Activated B cell treated with CpG ODN at 0.5 μM for 24 hours (primary cell): ENCODE measurements at regions not wholly inside any gene's neighbourhood (a gene's known extent, or its start where the extent isn't known, plus 50 kb on each side); places are given as distances from the start of the nearest gene placed in this dataset.

Source experiments
- ATAC-seq: fragments of 200-7000 bp; cut with Tn5 transposase; one replicate; pipeline ENCODE4 v1.10.0; 2021; ENCODE audit warnings: low read depth, mild to moderate bottlenecking, moderate library complexity
- CTCF ChIA-PET: fragments of 350-600 bp; sonication (Branson Sonifier 250); formaldehyde crosslinking; loops from one replicate; lab custom pipeline; 2021; ENCODE audit warnings: antibody characterized with exemption; lab: Charles Lee
- POLR2A ChIA-PET: fragments of 350-600 bp; sonication (Branson Sonifier 250); formaldehyde crosslinking; loops from one replicate; lab custom pipeline; 2021; ENCODE audit warnings: antibody characterized with exemption; lab: Charles Lee
- DNase-seq: peaks from one replicate; pipeline ENCODE4 v3.0.0; 2022
- H3K27ac Mint-ChIP-seq: one replicate; pipeline ENCODE4 v1.8.0; 2020; ENCODE audit warnings: mixed read lengths
- H3K27me3 Mint-ChIP-seq: one replicate; pipeline ENCODE4 v1.8.0; 2021; ENCODE audit warnings: mixed read lengths
- H3K36me3 Mint-ChIP-seq: one replicate; pipeline ENCODE4 v1.8.0; 2021; ENCODE audit warnings: low read depth, mixed read lengths
- H3K4me1 Mint-ChIP-seq: one replicate; pipeline ENCODE4 v1.8.0; 2021; ENCODE audit warnings: mixed read lengths
- H3K4me3 Mint-ChIP-seq: one replicate; pipeline ENCODE4 v1.8.0; 2020; ENCODE audit warnings: mild to moderate bottlenecking, mixed read lengths
- H3K9me3 Mint-ChIP-seq: one replicate; pipeline ENCODE4 v1.8.0; 2020; ENCODE audit warnings: mixed read lengths
- CTCF ChIP-seq: fragments of 200-600 bp; IDR thresholded peaks from one replicate; pipeline ENCODE4 v1.8.0; 2022; ENCODE audit warnings: antibody characterized with exemption, mild to moderate bottlenecking
- intact Hi-C: fragments of 100-400 bp; cut with micrococcal nuclease; formaldehyde crosslinking; loops from one replicate; pipeline ENCODE4 v1.15.1; 2024

DNA sequence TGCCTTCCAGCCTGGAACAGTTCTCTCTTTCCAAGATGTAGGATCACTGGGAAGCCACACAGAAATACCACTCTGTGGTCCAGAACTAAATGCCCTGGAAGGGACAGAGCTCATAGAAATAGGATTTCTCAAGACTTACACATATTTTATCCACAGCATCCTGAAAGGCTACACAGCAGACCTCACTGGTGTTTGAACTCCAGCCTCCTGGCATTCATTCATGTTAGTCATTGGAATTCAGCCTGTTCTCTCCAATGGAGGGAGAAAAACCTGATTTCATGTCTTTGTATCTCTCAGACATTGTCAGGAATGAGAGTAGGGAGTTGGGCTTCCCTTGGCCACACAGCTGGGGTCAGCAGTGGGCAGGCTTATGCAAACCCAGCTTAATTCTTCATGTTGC lies 121.1 kb upstream of the PPP2R3A start:
- ChIA-PET CTCF (no interaction called here), POLR2A (no interaction called here)
- Mint-ChIP-seq H3K27me3 (no peaks in the 10 kb centered on the region), H3K4me3 (no peak overlapping the region), H3K27ac (no peak overlapping the region), H3K36me3 (no peaks in the 10 kb centered on the region), H3K4me1 (no peaks in the 10 kb centered on the region), H3K9me3 (no peaks in the 10 kb centered on the region)
- ATAC-seq (no peak), DNase-seq (no peak)
- no peak for TF ChIP-seq CTCF
- intact Hi-C loops = no loop called here

DNA sequence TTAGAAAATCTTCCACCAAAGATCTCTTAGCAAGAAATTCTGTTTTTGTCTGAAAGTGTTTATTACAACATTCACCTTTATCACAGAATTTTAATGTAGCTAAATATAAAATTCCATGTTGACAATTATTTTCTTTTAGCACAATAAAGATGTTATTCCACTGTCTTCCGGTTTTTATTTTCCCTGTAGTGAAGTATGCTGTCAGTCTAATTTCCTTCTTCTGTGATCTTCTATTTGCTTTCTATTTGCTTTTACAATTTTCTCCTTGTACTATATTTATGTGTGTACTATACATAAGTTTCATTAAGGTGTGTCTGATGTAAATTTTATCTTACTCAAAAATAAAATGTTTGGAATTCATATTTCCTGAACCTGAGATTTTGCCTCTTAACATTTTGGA lies 117.5 kb upstream of the PPP2R3A start:
- Mint-ChIP-seq H3K27me3 (no peaks in the 10 kb centered on the region), H3K4me1 (no peaks in the 10 kb centered on the region), H3K9me3 (no peaks in the 10 kb centered on the region), H3K4me3 (no peak overlapping the region), H3K36me3 (no peaks in the 10 kb centered on the region), H3K27ac (no peak overlapping the region)
- intact Hi-C loops = no loop called here
- no peak for ATAC-seq
- no peak for TF ChIP-seq CTCF
- no peak for DNase-seq
- ChIA-PET CTCF (no interaction called here), POLR2A (no interaction called here)

DNA sequence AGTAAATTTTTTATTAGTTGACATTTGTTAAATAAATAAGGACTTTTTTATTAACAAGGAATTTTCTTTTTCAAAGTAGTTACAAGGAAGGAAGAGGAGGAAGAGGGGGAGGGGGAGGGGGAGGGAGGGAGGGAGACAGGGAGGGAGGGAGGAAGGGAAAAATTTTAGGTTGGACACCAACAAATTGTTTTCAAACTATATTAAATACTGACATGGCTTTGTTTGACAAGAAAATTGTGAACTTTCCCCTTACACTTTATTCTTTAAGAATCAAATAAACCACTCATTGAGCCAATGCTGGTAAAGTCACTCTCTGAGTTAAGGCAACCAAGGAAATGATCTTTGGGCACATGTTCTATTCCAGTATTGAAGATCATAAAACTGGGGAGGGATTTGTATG lies 115.7 kb upstream of the PPP2R3A start:
- Mint-ChIP-seq H3K4me1 (no peaks in the 10 kb centered on the region), H3K27ac (no peak overlapping the region), H3K36me3 (no peaks in the 10 kb centered on the region), H3K4me3 (no peak overlapping the region), H3K9me3 (no peaks in the 10 kb centered on the region), H3K27me3 (no peaks in the 10 kb centered on the region)
- no peak for DNase-seq
- POLR2A ChIA-PET = no interaction called here
- no peak for TF ChIP-seq CTCF
- CTCF ChIA-PET = no interaction called here
- intact Hi-C loops = no loop called here
- no peak for ATAC-seq

DNA sequence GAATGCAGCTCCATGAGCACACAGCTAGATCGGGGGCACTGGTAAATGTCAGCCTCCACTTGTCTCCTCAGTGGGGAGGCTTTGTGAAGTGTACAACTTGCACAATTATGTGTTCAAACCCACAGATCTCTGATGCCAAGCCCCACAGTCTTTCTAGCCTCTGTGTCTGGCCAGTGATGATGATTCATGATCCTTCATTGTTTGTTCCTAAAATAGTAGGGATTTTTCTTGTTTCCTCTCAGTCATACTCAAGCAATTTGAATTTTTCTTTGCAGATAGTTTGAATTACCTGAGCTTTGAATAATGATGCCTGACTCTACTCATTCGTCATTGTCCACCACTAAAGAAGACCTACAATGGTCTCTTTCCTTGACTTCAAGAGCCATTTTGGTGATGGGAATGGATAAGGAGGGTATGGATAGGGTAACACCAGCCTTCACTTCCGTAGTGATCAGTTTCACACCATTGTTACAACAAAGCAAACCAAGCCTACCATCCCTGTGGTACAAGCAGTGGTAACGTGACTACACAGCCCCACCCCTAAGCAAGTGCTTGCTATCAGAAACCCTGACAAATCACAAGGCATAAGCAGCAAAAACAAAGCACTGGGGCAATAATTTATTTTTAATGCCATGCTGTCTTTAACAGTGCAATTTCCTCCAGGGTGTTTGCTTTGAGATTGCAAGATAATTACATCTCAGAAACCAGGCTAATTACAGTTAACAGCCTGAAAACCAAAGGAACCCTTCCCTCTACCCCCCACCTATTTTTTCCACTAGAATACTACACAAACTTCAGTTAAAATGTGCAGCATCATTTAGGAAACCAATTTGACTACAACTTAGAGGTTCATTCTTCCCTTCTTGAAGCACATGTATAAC lies 114.1 kb upstream of the PPP2R3A start:
- no peak for ATAC-seq
- intact Hi-C loops = no loop called here
- Mint-ChIP-seq H3K27me3 (no peaks in the 10 kb centered on the region), H3K36me3 (no peaks in the 10 kb centered on the region), H3K4me3 (no peak overlapping the region), H3K27ac (no peak overlapping the region), H3K4me1 (no peaks in the 10 kb centered on the region), H3K9me3 (no peaks in the 10 kb centered on the region)
- ChIA-PET CTCF (no interaction called here), POLR2A (no interaction called here)
- DNase-seq = no peak
- TF ChIP-seq CTCF = no peak

DNA sequence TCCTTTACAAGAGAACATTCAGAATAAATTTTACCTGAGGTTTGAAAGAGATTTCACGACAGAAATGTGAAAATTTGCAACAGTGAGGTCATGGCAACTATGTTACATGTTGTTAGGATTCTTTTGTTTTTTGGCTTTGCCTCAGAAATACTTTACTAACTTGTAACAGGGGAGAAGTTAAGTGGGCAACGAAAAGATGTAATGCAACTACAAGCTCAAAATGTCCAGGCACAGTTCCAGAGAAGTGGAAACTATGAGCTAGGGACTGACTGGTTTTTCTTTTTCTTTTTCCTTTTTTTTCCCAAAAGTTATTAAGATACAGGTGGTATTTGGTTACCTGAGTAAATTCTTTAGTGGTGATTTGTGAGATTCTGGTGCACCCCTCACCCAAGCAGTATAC lies 111.5 kb upstream of the PPP2R3A start:
- H3K9me3 Mint-ChIP-seq = no peaks in the 10 kb centered on the region
- H3K4me3 Mint-ChIP-seq = no peak overlapping the region
- intact Hi-C loops = no loop called here
- no peaks in the 10 kb centered on the region for H3K27me3 Mint-ChIP-seq
- no peaks in the 10 kb centered on the region for H3K36me3 Mint-ChIP-seq
- no peaks in the 10 kb centered on the region for H3K4me1 Mint-ChIP-seq
- POLR2A ChIA-PET = no interaction called here
- CTCF ChIA-PET = no interaction called here
- ATAC-seq (no peak), DNase-seq (no peak)
- no peak overlapping the region for H3K27ac Mint-ChIP-seq
- TF ChIP-seq CTCF = no peak
